ENCODE measurements at regions not wholly inside any gene's neighbourhood (a gene's known extent, or its start where the extent isn't known, plus 50 kb on each side); places are given as distances from the start of the nearest gene placed in this dataset.

DNA sequence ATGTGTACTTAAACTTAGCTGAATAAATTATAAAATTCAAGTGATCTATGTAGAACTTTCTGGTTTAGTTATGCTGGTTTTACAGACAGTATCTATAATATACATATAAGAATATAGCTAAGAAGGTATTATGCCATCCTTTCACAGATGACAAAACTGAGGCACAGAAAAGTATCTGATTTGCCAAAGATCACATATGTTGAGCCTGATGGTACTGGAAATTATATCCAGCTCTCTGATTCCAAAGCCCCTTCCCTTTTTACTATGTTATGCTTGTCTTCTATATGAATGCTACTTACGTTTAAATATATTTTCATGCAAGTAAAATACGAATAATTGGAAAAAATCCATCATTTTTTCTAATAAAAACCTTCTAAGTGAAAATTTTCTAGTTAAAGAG lies 1631.3 kb downstream of the DPP10 start:
- no peak for TF ChIP-seq POLR2A (IDR thresholded peaks at IDR 0.05)
- TF ChIP-seq, protein P1, sequence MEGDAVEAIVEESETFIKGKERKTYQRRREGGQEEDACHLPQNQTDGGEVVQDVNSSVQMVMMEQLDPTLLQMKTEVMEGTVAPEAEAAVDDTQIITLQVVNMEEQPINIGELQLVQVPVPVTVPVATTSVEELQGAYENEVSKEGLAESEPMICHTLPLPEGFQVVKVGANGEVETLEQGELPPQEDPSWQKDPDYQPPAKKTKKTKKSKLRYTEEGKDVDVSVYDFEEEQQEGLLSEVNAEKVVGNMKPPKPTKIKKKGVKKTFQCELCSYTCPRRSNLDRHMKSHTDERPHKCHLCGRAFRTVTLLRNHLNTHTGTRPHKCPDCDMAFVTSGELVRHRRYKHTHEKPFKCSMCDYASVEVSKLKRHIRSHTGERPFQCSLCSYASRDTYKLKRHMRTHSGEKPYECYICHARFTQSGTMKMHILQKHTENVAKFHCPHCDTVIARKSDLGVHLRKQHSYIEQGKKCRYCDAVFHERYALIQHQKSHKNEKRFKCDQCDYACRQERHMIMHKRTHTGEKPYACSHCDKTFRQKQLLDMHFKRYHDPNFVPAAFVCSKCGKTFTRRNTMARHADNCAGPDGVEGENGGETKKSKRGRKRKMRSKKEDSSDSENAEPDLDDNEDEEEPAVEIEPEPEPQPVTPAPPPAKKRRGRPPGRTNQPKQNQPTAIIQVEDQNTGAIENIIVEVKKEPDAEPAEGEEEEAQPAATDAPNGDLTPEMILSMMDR (IDR thresholded peaks at IDR 0.05) = no peak
